HFF-Myc (cell line): ENCODE measurements at regions not wholly inside any gene's neighbourhood (a gene's known extent, or its start where the extent isn't known, plus 50 kb on each side); places are given as distances from the start of the nearest gene placed in this dataset.

Source experiments
- DNase-seq: peaks from one replicate; pipeline ENCODE4 v3.0.0-alpha.2; 2011; ENCODE audit warnings: low read depth; ENCODE audit errors: extremely low read depth
- H3K4me3 ChIP-seq: replicated peaks from 2 replicates; pipeline ENCODE4 v1.5.1; 2011; ENCODE audit warnings: low read depth, mild to moderate bottlenecking, control low read depth, low read length
- CTCF ChIP-seq: IDR thresholded peaks from 2 replicates; pipeline ENCODE4 v1.5.1; 2012; ENCODE audit warnings: mild to moderate bottlenecking, low read depth, low read length, control low read depth; ENCODE audit errors: missing control alignments

GRCh38 chr15:62440362-62441105, 275.4 kb upstream of the C2CD4B start:
- TF ChIP-seq CTCF: no peak

GRCh38 chr15:62444104-62445022, 279.3 kb upstream of the C2CD4B start:
- peak; percentile 96 for DNase-seq
- TF ChIP-seq CTCF: no peak
- no peak overlapping the region for H3K4me3 ChIP-seq

More at GRCh38 chr15:62440362-62441105, 275.4 kb upstream of the C2CD4B start:
- no peak for DNase-seq
- no peak overlapping the region for H3K4me3 ChIP-seq

- TF ChIP-seq CTCF: no peak
- no peak overlapping the region for H3K4me3 ChIP-seq
- no peak for DNase-seq
Observed at GRCh38 chr15:62445244-62445643, 280.2 kb upstream of the C2CD4B start.

GRCh38 chr15:62446984-62447383, 281.9 kb upstream of the C2CD4B start:
- H3K4me3 ChIP-seq: no peak overlapping the region
- TF ChIP-seq CTCF: no peak
- no peak for DNase-seq

- no peak for DNase-seq
- TF ChIP-seq CTCF: no peak
Observed at GRCh38 chr15:62447742-62448141, 282.7 kb upstream of the C2CD4B start.

GRCh38 chr15:62449638-62450037, 284.6 kb upstream of the C2CD4B start:
- no peak for TF ChIP-seq CTCF
- DNase-seq: no peak
- H3K4me3 ChIP-seq: no peak overlapping the region

More at GRCh38 chr15:62447742-62448141, 282.7 kb upstream of the C2CD4B start:
- H3K4me3 ChIP-seq: no peak overlapping the region
